EL (cell line): ENCODE measurements at regions not wholly inside any gene's neighbourhood (a gene's known extent, or its start where the extent isn't known, plus 50 kb on each side); places are given as distances from the start of the nearest gene placed in this dataset.
"Not testable (repeated sequence)": the region's sequence is repeated elsewhere in the genome, so short reads cannot be mapped to it uniquely, and the experiment has no call there.

Experiments
- DNase-seq: peaks from one replicate; pipeline ENCODE4 v3.0.0-alpha.2; 2016

- DNase-seq = peak; percentile 88
Observed at GRCh38 chr16:29157051-29157923, 172.4 kb downstream of the LAT start.

GRCh38 chr16:29156511-29156910, 171.7 kb downstream of the LAT start:
- no peak for DNase-seq

GRCh38 chr16:29155866-29156200, 171.0 kb downstream of the LAT start:
- DNase-seq = not testable (repeated sequence)

- not testable (repeated sequence) for DNase-seq
Observed at GRCh38 chr16:29155131-29155865, 170.4 kb downstream of the LAT start.

GRCh38 chr16:29154676-29155121, 169.8 kb downstream of the LAT start:
- DNase-seq = no peak

GRCh38 chr16:29154088-29154487, 169.2 kb downstream of the LAT start:
- DNase-seq = no peak

- not testable (repeated sequence) for DNase-seq
Observed at GRCh38 chr16:29153307-29153706, 168.5 kb downstream of the LAT start.

GRCh38 chr16:29152544-29153031, 167.7 kb downstream of the LAT start:
- DNase-seq = not testable (repeated sequence)

GRCh38 chr16:29151317-29151716, 166.5 kb downstream of the LAT start:
- no peak for DNase-seq

GRCh38 chr16:29149912-29150311, 165.1 kb downstream of the LAT start:
- DNase-seq = not testable (repeated sequence)

GRCh38 chr16:29148867-29149272, 164.0 kb downstream of the LAT start:
- no peak for DNase-seq

GRCh38 chr16:29148131-29148691, 163.4 kb downstream of the LAT start:
- no peak for DNase-seq

GRCh38 chr16:29147710-29148109, 162.9 kb downstream of the LAT start:
- not testable (repeated sequence) for DNase-seq

GRCh38 chr16:29146808-29147643, 162.2 kb downstream of the LAT start:
- not testable (repeated sequence) for DNase-seq

GRCh38 chr16:29146266-29146665, 161.4 kb downstream of the LAT start:
- no peak for DNase-seq

- not testable (repeated sequence) for DNase-seq
Observed at GRCh38 chr16:29145486-29146225, 160.8 kb downstream of the LAT start.

- DNase-seq = not testable (repeated sequence)
Observed at GRCh38 chr16:29145086-29145485, 160.2 kb downstream of the LAT start.

GRCh38 chr16:29144669-29145062, 159.8 kb downstream of the LAT start:
- DNase-seq = not testable (repeated sequence)

- not testable (repeated sequence) for DNase-seq
Observed at GRCh38 chr16:29143739-29144668, 159.2 kb downstream of the LAT start.

- DNase-seq = not testable (repeated sequence)
Observed at GRCh38 chr16:29142506-29142905, 157.7 kb downstream of the LAT start.
